HepG2 (cell line): ENCODE measurements at regions not wholly inside any gene's neighbourhood (a gene's known extent, or its start where the extent isn't known, plus 50 kb on each side); places are given as distances from the start of the nearest gene placed in this dataset.

Experiments
- ATAC-seq: fragments of 200-7000 bp; cut with Tn5 transposase; 3 replicates; pipeline ENCODE4 v1.9.1; 2020; ENCODE audit warnings: mild to moderate bottlenecking, moderate library complexity
- BruUV-seq: library from RNA; stranded (reverse); fragments of 400-500 nt; replicated peaks from 2 replicates; lab custom pipeline; 2021; lab: Mats Ljungman, UMichigan
- CTCF ChIA-PET: fragments of 300-600 bp; formaldehyde crosslinking; extraction: SDS; loops from one replicate; lab custom pipeline; 2021; ENCODE audit warnings: low total read pairs, inconsistent platforms, low intra/inter-chr PET ratio; lab: Yijun Ruan, JAX
- POLR2A ChIA-PET: fragments of 350-600 bp; sonication (Branson Sonifier 250); formaldehyde crosslinking; loops from one replicate; lab custom pipeline; 2020; ENCODE audit warnings: antibody characterized with exemption, inconsistent platforms; lab: Yijun Ruan, JAX
- DNase-seq: peaks from one replicate; pipeline ENCODE4 v3.0.0-alpha.2; 2015; ENCODE audit warnings: low spot score
- FAIRE-seq: peaks from 3 replicates; lab custom pipeline; 2011; peaks lifted over from hg19 to GRCh38; lab: Jason Lieb, UNC
- H2AFZ ChIP-seq: one replicate; pipeline ENCODE4 v1.6.1; 2011; ENCODE audit warnings: low read length, inconsistent platforms
- H3K27ac ChIP-seq: fragments of 300-600 bp; 3 replicates; pipeline ENCODE4 v1.8.0; 2011; ENCODE audit warnings: mixed run types, mild to moderate bottlenecking, mixed read lengths, low read length, inconsistent platforms; ENCODE audit not compliant: insufficient read depth; ENCODE audit errors: extremely low read length
- H3K27me3 ChIP-seq, 2 experiments: fragments of 200-600 bp in 1 of 2; 2 replicates in 1 of 2; 3 replicates in 1 of 2; pipeline versions ENCODE4 v1.6.0 to v1.8.0; 2011; ENCODE audit warnings: low read length in 2 of 2, mild to moderate bottlenecking in 2 of 2, moderate library complexity in 2 of 2, inconsistent platforms in 1 of 2; ENCODE audit not compliant: insufficient read depth in 2 of 2, control insufficient read depth in 1 of 2
- H3K36me3 ChIP-seq, 2 experiments: fragments of 200-600 bp in 1 of 2; replicated peaks in 1 of 2; 2 replicates in 1 of 2; 3 replicates in 1 of 2; pipeline versions ENCODE4 v1.5.1 to v1.8.0; 2011; ENCODE audit warnings: low read length in 2 of 2, inconsistent platforms in 1 of 2; ENCODE audit not compliant: insufficient read depth in 2 of 2, control insufficient read depth in 1 of 2
- H3K4me1 ChIP-seq: 2 replicates; pipeline ENCODE4 v1.5.1; 2012; ENCODE audit warnings: low read length, inconsistent platforms; ENCODE audit not compliant: insufficient read depth
- H3K4me2 ChIP-seq: 2 replicates; pipeline ENCODE4 v1.6.0; 2011; ENCODE audit warnings: low read depth, low read length, inconsistent platforms
- H3K4me3 ChIP-seq, 3 experiments: fragments of 200-600 bp in 1 of 3; sonication (generic), shearing (Covaris generic) in 1 of 3; replicated peaks in 1 of 3; 2 replicates each; pipeline ENCODE4 v1.5.1; 2011 to 2016; ENCODE audit warnings: low read length in 3 of 3, inconsistent platforms in 2 of 3, low read depth in 2 of 3, mild to moderate bottlenecking in 2 of 3, control low read depth in 1 of 3, mixed read lengths in 1 of 3; ENCODE audit not compliant: insufficient read depth in 1 of 3
- H3K79me2 ChIP-seq: one replicate; pipeline ENCODE4 v1.6.1; 2011; ENCODE audit warnings: low read length, inconsistent platforms; ENCODE audit not compliant: insufficient read depth
- H3K9ac ChIP-seq: 2 replicates; pipeline ENCODE4 v1.6.0; 2011; ENCODE audit warnings: mild to moderate bottlenecking, low read depth, low read length, inconsistent platforms; ENCODE audit not compliant: insufficient read depth
- H3K9me3 ChIP-seq: 2 replicates; pipeline ENCODE4 v1.5.1; 2012; ENCODE audit warnings: mild to moderate bottlenecking, low read length
- H4K20me1 ChIP-seq: 2 replicates; pipeline ENCODE4 v1.6.0; 2011; ENCODE audit warnings: inconsistent platforms, mild to moderate bottlenecking, low read length, moderate library complexity; ENCODE audit not compliant: insufficient read depth
- ARID2 ChIP-seq: sonication (generic); formaldehyde crosslinking; IDR thresholded peaks from 2 replicates; pipeline ENCODE4 v1.8.1; 2022; ENCODE audit warnings: mild to moderate bottlenecking, missing genetic modification reagents, borderline replicate concordance
- GABPB1 ChIP-seq: IDR thresholded peaks from 2 replicates; pipeline ENCODE4 v1.6.1; 2016; ENCODE audit warnings: mild to moderate bottlenecking, missing genetic modification reagents, moderate library complexity, missing compliant biosample characterization
- GPN1 ChIP-seq: sonication (generic); formaldehyde crosslinking; IDR thresholded peaks from 2 replicates; pipeline ENCODE4 v1.5.1; 2020; ENCODE audit warnings: missing genetic modification reagents, borderline replicate concordance
- JARID2 ChIP-seq: sonication (generic); formaldehyde crosslinking; IDR thresholded peaks from 2 replicates; pipeline ENCODE4 v1.8.1; 2023; ENCODE audit warnings: missing genetic modification reagents, inconsistent platforms; ENCODE audit not compliant: insufficient replicate concordance
- JUND ChIP-seq: sonication (generic); formaldehyde crosslinking; IDR thresholded peaks from 2 replicates; pipeline ENCODE4 v1.8.0; 2022; ENCODE audit warnings: mild to moderate bottlenecking, missing genetic modification reagents
- KMT2A ChIP-seq: sonication (generic); formaldehyde crosslinking; IDR thresholded peaks from 2 replicates; pipeline ENCODE4 v1.4.0; 2020; ENCODE audit warnings: missing genetic modification reagents
- NAIF1 ChIP-seq: sonication (generic); formaldehyde crosslinking; IDR thresholded peaks from 2 replicates; pipeline ENCODE4 v1.5.0; 2020; ENCODE audit warnings: mild to moderate bottlenecking, missing genetic modification reagents, borderline replicate concordance
- PTBP1 ChIP-seq: fragments of 200-400 bp; formaldehyde crosslinking; IDR thresholded peaks from 2 replicates; pipeline ENCODE4 v1.6.1; 2018; ENCODE audit warnings: low read length, low read depth; ENCODE audit not compliant: poor library complexity, severe bottlenecking
- SKI ChIP-seq: fragments of 450-650 bp; IDR thresholded peaks from one replicate; pipeline ENCODE4 v1.6.1; 2018; ENCODE audit warnings: mild to moderate bottlenecking; ENCODE audit not compliant: partially characterized antibody
- SMARCE1 ChIP-seq: fragments of 450-650 bp; IDR thresholded peaks from 2 replicates; pipeline ENCODE4 v1.6.1; 2017; ENCODE audit warnings: borderline replicate concordance
- ZNF10 ChIP-seq: sonication (generic); formaldehyde crosslinking; IDR thresholded peaks from 2 replicates; pipeline ENCODE4 v1.4.0; 2020; ENCODE audit warnings: mild to moderate bottlenecking, low read depth, missing genetic modification reagents, borderline replicate concordance
- ZNF274 ChIP-seq: sonication (generic); formaldehyde crosslinking; IDR thresholded peaks from 2 replicates; pipeline ENCODE4 v1.5.1; 2020; ENCODE audit warnings: mild to moderate bottlenecking, missing genetic modification reagents
- ZNF30 ChIP-seq: sonication (generic); formaldehyde crosslinking; IDR thresholded peaks from 2 replicates; pipeline ENCODE4 v1.5.0; 2020; ENCODE audit warnings: mild to moderate bottlenecking, missing genetic modification reagents
- ZNF335 ChIP-seq: sonication (generic); formaldehyde crosslinking; IDR thresholded peaks from 2 replicates; pipeline ENCODE4 v1.4.0; 2020; ENCODE audit warnings: missing genetic modification reagents
- ZNF33A ChIP-seq: sonication (generic); formaldehyde crosslinking; IDR thresholded peaks from 2 replicates; pipeline ENCODE4 v1.5.1; 2020; ENCODE audit warnings: missing genetic modification reagents, mild to moderate bottlenecking, moderate library complexity, borderline replicate concordance
- ZNF34 ChIP-seq: sonication (generic); formaldehyde crosslinking; IDR thresholded peaks from 2 replicates; pipeline ENCODE4 v1.4.0; 2020; ENCODE audit warnings: mild to moderate bottlenecking, missing genetic modification reagents, borderline replicate concordance
- ZNF678 ChIP-seq: sonication (generic); formaldehyde crosslinking; IDR thresholded peaks from 2 replicates; pipeline ENCODE4 v1.4.0; 2020; ENCODE audit warnings: mild to moderate bottlenecking, missing genetic modification reagents
- ZNF737 ChIP-seq: sonication (generic); formaldehyde crosslinking; IDR thresholded peaks from 2 replicates; pipeline ENCODE4 v1.5.0; 2020; ENCODE audit warnings: missing genetic modification reagents, mild to moderate bottlenecking, borderline replicate concordance
- WGBS: methylation state at CpG from one replicate; pipeline ENCODE4 v1.1.6; 2017; ENCODE audit warnings: low lambda C conversion rate; 5-methylcytosine and 5-hydroxymethylcytosine counted together
- in situ Hi-C: cut with HindIII; loops from 2 replicates; pipeline ENCODE4 v1.10.0; 2017; ENCODE audit warnings: low pct_unique_long_range_greater_than_20kb; ENCODE audit not compliant: extremely low pct_ligation_motif_present
- intact Hi-C: fragments of 100-400 bp; cut with micrococcal nuclease; formaldehyde crosslinking; loops from one replicate; pipeline ENCODE4 v1.10.0; 2022; ENCODE audit not compliant: unreplicated experiment

DNA sequence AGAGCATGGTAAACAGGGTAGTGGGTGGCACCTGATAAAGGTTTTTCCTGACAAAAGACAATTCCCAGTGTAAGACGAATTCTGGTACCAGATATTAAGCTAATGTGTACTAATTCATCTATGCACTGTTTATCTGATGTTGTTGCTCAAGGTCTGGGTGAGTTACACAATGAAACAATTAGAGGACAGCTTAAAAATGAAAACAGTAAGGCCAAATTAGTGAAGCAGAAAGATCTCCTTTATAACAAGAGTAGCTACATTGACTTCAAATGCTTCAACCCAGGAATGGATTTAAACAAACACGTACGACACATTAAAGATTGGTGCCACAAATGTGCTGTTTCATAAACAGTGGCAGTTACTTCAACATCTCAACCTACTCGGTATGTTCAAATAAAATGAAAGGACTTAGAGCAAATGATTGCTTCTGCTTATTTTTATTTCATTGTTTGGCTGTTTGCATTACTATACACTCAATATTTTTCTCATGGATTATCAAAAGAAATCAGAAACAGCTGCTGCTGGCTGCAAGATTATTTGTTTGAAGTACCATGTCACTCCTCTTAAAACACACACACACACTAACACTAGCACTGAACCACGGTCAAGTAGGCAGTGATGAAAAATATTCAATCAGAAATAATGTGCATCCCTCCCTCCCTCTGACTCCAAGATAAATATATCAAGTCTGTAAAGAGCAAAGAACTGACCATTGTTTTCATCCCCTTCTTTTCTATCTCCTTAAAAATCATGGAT is 94.4 kb upstream of the RND3 start:
- no TSS peak for BruUV-seq
- no peak for TF ChIP-seq ZNF274 (CRISPR knock-in tag)
- TF ChIP-seq SMARCE1, result no peak
- no peak for TF ChIP-seq JARID2
- TF ChIP-seq GABPB1, result no peak
- no peak for TF ChIP-seq ZNF33A (CRISPR knock-in tag)
- TF ChIP-seq ZNF34 (CRISPR knock-in tag), result no peak
- TF ChIP-seq ZNF678 (CRISPR knock-in tag), result no peak
- TF ChIP-seq NAIF1, result no peak
- no peak for TF ChIP-seq ZNF30 (CRISPR knock-in tag)
- TF ChIP-seq JUND, result no peak
- TF ChIP-seq ZNF335 (CRISPR knock-in tag), result no peak
- no peak for TF ChIP-seq GPN1 (CRISPR knock-in tag)
- no peak for TF ChIP-seq ARID2 (CRISPR knock-in tag)
- no peak for TF ChIP-seq KMT2A (CRISPR knock-in tag)
- TF ChIP-seq ZNF737 (CRISPR knock-in tag), result no peak
- no peak for TF ChIP-seq ZNF10
- no peak for TF ChIP-seq PTBP1
- TF ChIP-seq SKI, result no peak
- no peak overlapping the region for H3K4me3 ChIP-seq
- no peak overlapping the region for H3K9ac ChIP-seq
- in situ Hi-C loops, result no loop called here
- ChIA-PET POLR2A (no interaction called here), CTCF (no interaction called here)
- H3K79me2 ChIP-seq, result no peaks in the 10 kb centered on the region
- no peaks in the 10 kb centered on the region for H3K36me3 ChIP-seq
- DNase-seq, result no peak
- peaks cover 26% of the 10 kb centered on the region for H3K9me3 ChIP-seq
- WGBS, result 21% methylated on average over 5 of the region's 5 CpGs
- H3K27ac ChIP-seq, result no peak overlapping the region
- no peak overlapping the region for H3K4me2 ChIP-seq
- H3K4me1 ChIP-seq, result no peaks in the 10 kb centered on the region
- no peak overlapping the region for H2AFZ ChIP-seq
- intact Hi-C loops, result no loop called here
- no peaks in the 10 kb centered on the region for H3K27me3 ChIP-seq
- no peak for FAIRE-seq
- ATAC-seq, result no peak
- no peaks in the 10 kb centered on the region for H4K20me1 ChIP-seq
